Suppressor macrophage (primary cell): ENCODE measurements at regions not wholly inside any gene's neighbourhood (a gene's known extent, or its start where the extent isn't known, plus 50 kb on each side); places are given as distances from the start of the nearest gene placed in this dataset.
A peak's percentile ranks its signal among the peaks of the same experiment; 100 is the strongest.

Experiments used
- DNase-seq, 4 experiments: peaks; one replicate each; pipeline ENCODE4 v3.0.0-alpha.2; 2020 to 2022

GRCh38 chr9:90331826-90332575, 310.6 kb downstream of the DIRAS2 start:
- peak; percentile 4 to 49 (median 25) for DNase-seq

GRCh38 chr9:90333226-90333625, 309.4 kb downstream of the DIRAS2 start:
- no peak for DNase-seq

GRCh38 chr9:90340421-90340820, 302.2 kb downstream of the DIRAS2 start:
- no peak for DNase-seq

DNA sequence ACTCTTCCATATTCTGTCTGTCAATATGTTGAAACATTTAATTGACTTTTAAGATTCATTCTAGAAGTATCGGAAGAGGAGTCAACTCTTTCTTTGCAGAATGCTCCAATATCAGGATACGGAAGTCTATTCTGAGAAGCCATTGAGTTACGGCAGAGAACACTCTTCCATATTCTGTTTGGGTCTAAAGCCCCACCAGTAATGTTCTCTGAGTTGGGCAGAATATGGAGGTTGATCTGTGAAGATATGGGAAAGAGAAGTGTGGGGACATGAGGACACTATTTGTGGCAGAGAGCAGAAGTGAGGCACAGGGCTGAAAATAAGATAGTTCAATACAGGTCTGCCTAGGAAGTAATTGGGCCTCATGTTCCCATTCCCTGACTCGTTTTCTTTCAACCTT, 300.0 kb downstream of the DIRAS2 start:
- no peak for DNase-seq

- no peak for DNase-seq
Observed at GRCh38 chr9:90343366-90343765, 299.3 kb downstream of the DIRAS2 start.

- no peak for DNase-seq
Observed at GRCh38 chr9:90343991-90344390, 298.6 kb downstream of the DIRAS2 start.

DNA sequence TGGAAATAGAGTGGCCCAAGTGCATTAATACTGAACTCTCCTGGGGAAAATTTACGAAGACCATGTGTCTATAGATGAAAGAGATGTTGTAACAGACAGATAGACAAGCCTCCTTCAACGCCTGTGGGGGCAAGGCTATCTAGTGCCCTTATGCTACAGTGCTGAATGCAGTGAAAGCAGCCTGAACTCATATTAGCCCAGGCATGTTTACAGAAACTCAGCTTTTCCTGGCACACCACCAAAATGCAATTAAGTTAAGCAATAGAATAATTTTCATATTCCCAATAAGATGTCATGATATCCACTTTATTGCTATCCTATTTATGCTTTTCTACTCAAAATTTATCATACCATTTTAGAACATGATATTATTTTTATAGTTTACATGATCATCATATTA, 277.0 kb downstream of the DIRAS2 start:
- DNase-seq, result no peak

DNA sequence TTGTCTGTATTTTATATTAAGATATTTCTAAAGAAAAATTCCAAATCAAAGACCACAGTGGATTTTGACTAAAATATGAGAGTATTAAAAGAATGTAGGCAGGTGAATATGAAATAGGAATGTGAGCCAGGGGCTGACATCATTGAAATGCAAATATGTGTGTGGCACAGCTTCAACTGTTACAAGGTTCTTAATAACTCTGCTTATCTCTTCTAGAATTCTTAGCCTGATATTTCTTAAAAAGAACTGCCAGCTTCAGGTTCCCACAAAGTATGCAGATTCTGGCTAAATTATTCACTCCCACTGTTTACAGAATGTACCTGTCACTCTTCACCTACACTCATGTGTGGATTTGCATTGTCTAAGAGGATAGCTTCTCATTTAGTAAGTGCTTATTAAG, 274.4 kb downstream of the DIRAS2 start:
- DNase-seq, result no peak

GRCh38 chr9:90368928-90369327, 273.7 kb downstream of the DIRAS2 start:
- no peak for DNase-seq

- no peak for DNase-seq
Observed at GRCh38 chr9:90379771-90380170, 262.9 kb downstream of the DIRAS2 start.

- no peak for DNase-seq
Observed at GRCh38 chr9:90385146-90385545, 257.5 kb downstream of the DIRAS2 start.

GRCh38 chr9:90393365-90394152, 249.1 kb downstream of the DIRAS2 start:
- DNase-seq, result no peak

- DNase-seq, result no peak
Observed at GRCh38 chr9:90394871-90395270, 247.8 kb downstream of the DIRAS2 start.

DNA sequence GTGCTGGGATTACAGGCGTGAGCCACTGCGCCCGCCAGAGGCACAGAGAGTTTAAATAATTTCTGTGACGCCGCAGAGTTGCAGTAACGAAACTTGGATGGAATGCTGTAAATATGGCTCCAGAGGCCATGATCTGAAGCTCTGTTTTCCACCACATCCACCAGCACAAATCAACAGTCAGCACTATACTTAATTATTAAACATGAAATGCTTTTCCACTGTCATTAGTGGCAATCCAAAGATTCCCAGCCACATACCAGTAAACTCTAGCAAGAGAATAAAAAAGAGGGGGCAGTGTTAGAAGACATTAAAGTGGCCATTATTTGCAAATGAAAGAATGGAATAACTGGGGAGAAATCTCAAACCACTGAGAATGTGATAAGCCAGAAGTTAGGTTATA, 242.5 kb downstream of the DIRAS2 start:
- DNase-seq, result no peak

GRCh38 chr9:90408659-90409058, 234.0 kb downstream of the DIRAS2 start:
- no peak for DNase-seq

DNA sequence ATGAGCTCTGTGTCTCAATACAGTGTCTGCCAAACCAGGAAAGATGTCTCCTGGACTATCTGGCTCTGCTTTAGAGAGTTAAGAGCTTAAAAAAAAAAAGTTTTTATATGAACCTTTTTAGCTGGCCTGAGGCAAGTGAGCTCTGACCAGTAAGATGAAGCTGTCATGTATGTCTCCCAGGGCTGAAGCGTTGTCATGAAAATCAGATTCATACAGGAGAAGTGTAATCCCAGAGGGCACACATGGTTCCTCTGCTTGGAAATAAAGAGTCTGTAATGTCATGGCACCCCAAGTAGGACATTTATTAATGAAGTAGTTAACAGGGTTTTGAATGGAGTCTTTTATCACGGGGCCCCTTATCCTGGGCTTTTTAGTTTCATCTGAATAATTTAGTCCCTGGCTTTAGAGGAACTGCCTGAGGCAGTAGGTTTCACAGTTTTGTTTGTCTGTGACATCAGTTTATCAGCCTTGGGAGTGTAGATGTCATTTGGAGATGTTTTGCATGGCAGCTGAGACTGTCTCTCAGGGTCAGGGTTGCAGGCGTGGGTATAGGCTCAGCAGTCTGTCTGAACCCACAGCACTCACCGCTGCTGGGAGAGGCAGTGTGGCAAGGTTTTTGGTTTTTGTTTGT, 223.3 kb downstream of the DIRAS2 start:
- no peak for DNase-seq

DNA sequence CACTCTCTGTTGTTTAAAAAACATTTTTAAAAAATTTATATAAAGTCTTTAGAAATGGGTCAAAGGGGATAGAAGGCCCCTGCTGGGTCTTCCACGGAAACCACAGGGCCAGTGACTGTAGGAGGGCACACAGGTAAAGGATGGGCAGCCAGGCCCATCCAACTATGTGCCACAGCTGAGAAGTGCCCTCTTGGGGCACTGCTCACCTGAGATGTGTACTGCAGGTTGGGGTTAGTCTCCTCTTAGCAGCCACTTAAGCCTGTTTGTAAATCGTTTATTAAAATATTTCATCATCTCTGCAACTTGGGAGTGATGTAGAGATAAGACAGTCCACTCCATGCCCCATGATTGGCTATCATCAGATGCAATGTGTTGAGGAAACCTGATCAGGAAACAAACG, 222.4 kb downstream of the DIRAS2 start:
- DNase-seq, result no peak

DNA sequence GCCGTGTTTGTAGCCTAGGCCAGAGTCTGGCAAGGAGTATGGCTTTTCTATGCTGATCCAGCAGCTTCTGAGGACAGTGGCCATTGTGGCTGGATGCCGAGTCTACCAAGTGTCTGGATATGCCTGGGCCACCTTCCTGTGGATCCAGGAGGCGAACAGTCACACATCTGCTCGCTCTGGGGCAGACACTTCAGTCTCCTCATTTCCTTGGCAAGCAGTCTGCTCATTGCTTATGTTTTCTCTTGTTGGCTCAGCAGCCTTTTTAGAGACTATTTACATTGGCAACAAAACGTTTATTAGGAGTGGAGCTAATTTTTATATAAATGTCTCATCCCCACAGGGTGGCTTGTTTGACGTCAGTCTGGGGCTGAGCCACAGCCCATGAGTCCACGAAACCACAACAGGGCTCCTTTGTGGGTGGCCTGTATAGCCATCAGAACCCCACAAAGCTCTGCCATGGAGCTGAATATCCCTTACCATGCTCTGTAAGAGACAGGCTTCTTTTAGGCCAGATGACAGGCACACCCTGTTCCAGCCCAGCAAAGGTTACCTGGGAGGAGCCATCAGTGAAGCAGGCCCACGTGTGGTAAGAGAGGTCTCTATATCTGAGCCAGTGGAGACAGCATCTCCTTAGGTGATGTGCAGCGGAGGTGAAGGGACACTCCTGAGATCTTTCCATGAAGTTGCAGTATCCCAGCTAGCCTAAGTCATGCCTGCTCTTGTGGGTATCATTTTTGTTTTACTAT, 221.7 kb downstream of the DIRAS2 start:
- DNase-seq, result no peak

DNA sequence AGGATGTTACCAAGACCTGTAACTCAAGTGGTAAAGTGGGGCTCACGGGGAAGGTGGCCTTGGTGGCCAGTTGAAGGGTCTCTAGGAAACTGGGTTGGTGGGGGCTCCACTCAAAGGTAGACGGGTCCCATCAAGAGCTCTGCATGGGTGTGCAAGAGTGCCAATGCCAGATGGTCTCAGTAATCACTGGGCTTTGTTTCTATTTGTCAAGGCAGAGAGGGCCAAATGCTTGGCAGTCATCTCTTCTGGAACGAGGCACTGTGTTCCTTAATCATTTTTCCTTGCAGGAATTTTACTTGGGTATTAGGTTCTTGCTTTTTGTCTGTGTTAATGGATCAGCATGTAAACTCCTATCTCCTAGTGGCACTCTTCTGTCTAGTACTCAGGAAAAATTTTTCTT, 220.8 kb downstream of the DIRAS2 start:
- DNase-seq, result no peak

- DNase-seq, result no peak
Observed at GRCh38 chr9:90423661-90424193, 218.9 kb downstream of the DIRAS2 start.

DNA sequence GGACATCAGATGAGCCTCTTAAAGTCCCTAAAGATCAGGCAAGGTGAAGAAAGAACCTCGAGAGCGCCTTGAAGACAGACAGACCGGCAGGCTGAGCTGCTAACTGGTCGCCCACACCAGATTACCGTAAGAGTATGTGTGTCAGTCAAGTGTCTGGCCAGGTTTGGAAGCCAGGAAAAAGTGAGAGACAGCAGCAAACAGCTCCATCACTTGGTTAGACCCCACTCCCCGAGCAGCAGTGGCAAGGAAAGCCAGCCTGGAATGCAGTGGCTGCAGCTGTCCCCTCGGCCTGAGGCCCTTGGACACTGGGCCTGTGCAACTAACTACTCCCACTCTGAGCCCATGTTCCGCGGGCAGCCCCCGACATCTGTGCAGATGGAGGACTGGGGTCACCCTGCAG, 214.1 kb downstream of the DIRAS2 start:
- DNase-seq, result no peak

DNA sequence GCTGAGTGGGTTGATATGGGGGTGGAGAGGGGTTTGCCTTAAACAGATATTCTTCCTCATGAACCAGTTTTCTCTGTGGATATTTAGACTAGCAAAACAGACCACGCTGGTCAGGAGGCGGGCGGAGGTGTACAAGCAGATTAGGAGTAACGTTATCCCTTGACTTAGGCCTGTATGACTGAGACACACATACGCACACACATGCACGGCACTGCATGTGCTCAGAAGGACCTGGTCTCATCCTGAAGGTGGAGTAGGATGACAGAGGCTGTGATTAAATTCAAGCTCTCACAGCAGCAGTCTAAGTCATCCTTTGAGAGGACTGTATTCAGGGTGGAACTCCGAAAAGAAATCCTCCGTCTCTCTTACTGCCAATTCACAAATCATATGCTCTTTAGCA, 209.7 kb downstream of the DIRAS2 start:
- no peak for DNase-seq
